ENCODE measurements at regions not wholly inside any gene's neighbourhood (a gene's known extent, or its start where the extent isn't known, plus 50 kb on each side); places are given as distances from the start of the nearest gene placed in this dataset.

- no peak for FAIRE-seq
- DNase-seq (ENCODE audit: insufficient read length, low spot score), result peak; percentile 39
These were observed 53.8 kb upstream of the PSEN2 start for GRCh38 chr1:226816576-226816975.

DNA sequence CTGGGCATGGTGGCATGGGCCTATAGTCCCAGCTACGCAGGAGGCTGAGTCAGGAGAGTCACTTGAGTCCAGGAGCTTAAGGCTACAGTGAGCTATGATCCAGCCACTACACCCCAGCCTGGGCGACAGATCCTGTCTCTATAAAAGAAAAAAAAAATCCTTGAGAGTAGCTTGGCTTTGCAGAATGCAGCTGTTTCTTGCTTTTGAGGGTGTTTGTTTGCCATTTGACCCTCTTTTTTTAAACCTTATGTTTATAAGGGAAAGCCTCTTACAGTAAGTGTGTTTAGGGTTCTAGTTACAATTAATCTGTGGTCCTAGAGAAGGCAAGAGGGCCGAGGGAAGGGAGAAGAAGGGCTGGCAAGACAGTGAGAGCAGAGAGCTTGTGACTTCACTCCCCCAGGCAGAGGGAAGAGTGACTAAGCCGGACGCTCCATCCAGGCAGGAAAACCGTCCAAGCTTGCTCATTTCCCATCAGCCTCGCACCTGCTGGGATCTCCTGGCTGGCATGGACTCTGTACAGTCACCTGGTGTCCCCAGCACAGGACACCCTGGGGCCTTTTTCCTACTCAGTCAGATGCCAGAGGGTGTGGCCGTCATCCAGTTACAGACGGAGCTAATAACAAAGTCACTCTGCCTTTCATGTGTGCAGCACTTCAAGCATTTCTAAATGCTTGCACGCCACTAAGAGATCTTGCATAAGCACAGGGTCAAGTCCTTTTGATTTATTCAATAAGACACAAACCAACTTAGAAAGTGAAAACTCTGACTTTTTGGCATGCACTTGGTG, 55.5 kb upstream of the PSEN2 start:
- peak; percentile 71 for DNase-seq (ENCODE audit: insufficient read length, low spot score)
- no peak for FAIRE-seq

- FAIRE-seq, result no peak
- no peak for DNase-seq (ENCODE audit: insufficient read length, low spot score)
These were observed 56.5 kb upstream of the PSEN2 start for GRCh38 chr1:226813671-226814591.

- FAIRE-seq (no peak), DNase-seq (ENCODE audit: insufficient read length, low spot score) (no peak)
These were observed 59.7 kb upstream of the PSEN2 start for GRCh38 chr1:226810681-226811080.

- DNase-seq (ENCODE audit: insufficient read length, low spot score) (no peak), FAIRE-seq (no peak)
These were observed 60.4 kb upstream of the PSEN2 start for GRCh38 chr1:226809785-226810571.

DNA sequence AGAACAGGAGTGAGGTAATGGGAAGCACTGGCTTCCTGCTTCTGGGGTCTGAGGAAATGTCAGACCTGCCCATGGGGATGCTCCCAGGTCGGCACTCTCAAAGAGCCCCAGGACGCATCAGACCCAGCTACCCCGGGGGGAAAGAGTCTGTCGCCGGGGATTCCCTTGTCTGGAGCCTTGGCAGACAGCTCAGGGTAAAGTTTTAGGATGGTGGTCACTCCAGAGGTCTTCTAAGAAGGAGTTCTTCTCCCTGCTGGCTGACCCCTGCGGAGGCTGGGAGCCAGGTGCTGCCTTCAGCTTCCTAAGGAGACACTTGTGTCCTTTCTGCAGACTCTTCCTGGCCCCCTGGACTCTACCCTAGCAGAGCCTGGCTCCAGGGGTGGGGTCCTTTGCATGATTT, 61.9 kb upstream of the PSEN2 start:
- DNase-seq (ENCODE audit: insufficient read length, low spot score), result no peak
- no peak for FAIRE-seq

GRCh38 chr1:226806988-226807387, 63.4 kb upstream of the PSEN2 start:
- no peak for FAIRE-seq
- no peak for DNase-seq (ENCODE audit: insufficient read length, low spot score)

DNA sequence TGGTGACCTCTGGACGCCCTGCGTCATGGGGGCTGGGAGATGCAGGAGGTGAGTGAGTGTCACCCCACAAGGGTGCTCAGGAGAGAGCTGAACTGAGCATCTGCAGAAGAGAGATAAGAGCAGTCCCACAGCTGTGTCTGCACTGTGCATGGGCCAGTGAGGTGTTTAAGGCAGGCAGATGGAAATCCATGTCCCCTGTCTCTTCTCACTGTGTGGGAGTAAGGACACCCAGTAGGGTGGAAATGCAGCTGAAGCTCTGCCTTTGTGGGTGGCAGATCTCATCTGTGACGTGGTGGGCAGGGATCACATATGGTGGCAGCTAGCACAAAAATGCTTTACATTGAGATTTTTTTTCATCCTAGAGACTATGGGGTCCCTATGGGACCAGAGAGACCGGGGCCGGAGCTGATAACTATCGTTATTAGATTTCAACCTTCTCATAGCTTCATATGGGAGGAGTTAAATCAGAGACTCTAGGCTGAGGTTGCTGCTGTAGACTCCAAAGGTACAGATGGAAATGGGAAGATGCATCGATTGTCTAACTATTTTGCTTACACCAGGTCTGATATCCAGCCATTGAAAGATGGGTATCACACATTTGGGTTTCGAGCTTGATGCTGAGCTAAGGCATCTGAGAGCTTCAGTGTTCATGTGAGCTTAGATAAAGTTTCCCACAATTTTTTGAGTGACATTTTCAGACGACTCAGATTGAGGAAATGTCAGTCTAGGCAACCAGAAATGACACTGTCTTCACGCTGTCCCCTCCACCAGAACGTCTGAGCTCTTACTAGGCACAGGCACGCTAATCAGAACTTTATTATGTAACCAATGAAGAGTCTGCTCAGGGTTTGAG, 65.3 kb upstream of the PSEN2 start:
- FAIRE-seq, result no peak
- DNase-seq (ENCODE audit: insufficient read length, low spot score), result no peak

DNA sequence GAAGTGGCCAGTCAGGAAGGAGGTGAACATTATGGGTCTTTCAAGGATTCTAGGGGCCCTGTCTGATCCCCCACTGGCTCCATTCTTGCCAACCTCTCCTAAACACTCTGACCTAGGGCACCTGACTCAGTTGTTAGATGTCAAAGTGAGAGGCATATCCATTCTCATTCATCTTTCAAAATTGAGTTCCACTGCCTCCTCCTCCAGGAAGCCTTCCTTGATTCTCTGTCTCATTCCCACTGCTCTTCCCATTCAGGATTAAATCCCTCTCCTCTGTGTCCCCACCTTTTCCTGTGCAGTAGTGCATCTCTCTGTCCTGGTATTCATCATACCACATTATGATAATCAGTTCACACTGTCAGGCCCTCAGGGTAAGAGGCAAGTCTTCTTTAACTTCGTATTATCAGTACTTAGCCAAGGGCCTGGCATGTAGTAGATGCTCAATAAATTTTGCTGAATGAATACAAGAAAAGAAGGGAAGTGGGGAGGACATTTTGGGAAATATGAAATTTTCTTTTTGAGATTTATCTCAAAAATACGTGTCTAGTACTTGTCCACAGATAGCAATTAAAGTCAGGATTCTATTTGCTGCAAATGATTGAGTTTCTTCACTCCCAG, 61.8 kb upstream of the ITPKB start:
- FAIRE-seq (no peak), DNase-seq (ENCODE audit: insufficient read length, low spot score) (no peak)

- no peak for FAIRE-seq
These were observed 60.7 kb upstream of the ITPKB start for GRCh38 chr1:226799634-226800281.

GRCh38 chr1:226798427-226799411, 59.6 kb upstream of the ITPKB start:
- DNase-seq (ENCODE audit: insufficient read length, low spot score) (no peak), FAIRE-seq (no peak)

More at GRCh38 chr1:226799634-226800281, 60.7 kb upstream of the ITPKB start:
- no peak for DNase-seq (ENCODE audit: insufficient read length, low spot score)

- FAIRE-seq (no peak), DNase-seq (ENCODE audit: insufficient read length, low spot score) (no peak)
These were observed 58.1 kb upstream of the ITPKB start for GRCh38 chr1:226797151-226797550.

DNA sequence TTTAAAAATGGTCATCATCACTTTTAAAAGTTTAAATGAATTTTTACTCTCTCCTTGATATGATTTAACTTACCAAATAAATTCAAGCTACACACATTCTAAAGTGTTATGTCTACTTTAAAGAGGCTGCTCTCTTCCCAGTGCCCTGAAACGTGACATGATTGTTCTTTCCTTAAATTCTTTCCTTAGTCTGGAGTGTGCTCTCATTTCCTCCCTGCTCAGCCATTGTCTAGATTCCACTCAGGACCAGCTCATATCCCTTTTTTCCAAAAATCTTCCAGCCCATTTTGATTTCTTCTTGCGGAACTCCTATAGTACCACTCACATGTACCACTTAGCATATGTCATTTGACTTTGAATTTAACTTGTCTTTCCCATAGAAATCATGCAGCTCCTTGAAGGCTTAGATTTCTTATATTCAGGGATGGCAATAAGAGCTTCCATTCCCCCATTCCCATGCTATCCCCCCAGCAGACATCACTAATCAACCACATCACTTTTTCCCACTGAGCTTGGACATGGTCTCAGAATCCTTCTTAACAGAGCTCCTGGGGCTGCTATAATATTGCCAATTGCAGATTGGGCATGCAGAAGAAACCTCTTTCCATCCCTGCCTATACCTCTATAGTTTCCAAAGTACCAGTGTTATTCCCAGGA, 54.7 kb upstream of the ITPKB start:
- FAIRE-seq, result no peak
- DNase-seq (ENCODE audit: insufficient read length, low spot score), result no peak

DNA sequence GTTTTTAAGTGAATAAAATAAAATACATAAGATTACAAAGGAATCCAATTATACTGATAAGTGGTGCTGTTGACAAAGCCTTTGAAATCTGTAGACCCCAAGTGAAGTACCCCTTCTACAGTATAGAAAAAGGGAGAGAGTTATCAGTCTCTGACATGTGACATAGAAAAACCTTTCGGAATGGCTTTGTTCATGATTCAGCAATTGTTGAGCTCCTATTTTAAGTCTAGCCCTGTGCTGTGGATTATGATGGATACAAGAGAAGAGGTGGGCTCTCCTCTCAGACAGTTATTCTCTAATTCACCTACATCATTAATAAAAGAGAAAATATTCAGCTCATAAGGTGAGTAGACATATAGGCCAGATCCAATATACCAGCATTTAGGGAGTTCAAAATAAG, 53.3 kb upstream of the ITPKB start:
- FAIRE-seq (no peak), DNase-seq (ENCODE audit: insufficient read length, low spot score) (no peak)

- DNase-seq (ENCODE audit: insufficient read length, low spot score) (no peak), FAIRE-seq (no peak)
These were observed 51.6 kb upstream of the ITPKB start for GRCh38 chr1:226790545-226791181.

DNA sequence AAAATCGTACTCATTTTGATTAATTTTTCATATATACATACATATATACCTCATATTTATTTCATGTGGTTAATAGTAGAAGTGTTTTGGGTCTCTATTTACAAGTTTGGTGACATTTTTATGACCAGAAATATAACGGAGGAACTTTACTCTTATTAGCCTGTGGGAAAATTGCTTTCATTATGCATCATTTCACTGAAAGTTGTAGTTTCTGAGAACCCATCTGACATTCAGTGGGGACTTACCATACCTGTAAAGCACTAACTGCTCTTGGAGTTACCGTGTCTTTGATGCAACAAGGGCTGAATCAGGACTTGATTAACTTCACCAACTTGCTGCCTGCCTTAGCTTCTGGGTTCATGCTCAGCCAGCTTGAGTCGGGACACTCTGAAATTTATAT, 49.9 kb upstream of the ITPKB start:
- FAIRE-seq, result no peak
- no peak for DNase-seq (ENCODE audit: insufficient read length, low spot score)

Measured in HTR-8/SVneo (cell line).